H1 (cell line): ENCODE measurements at regions not wholly inside any gene's neighbourhood (a gene's known extent, or its start where the extent isn't known, plus 50 kb on each side); places are given as distances from the start of the nearest gene placed in this dataset.

Source experiments
- BRCA1 ChIP-seq: IDR thresholded peaks from 2 replicates; pipeline ENCODE4 v1.6.1; 2012; ENCODE audit warnings: low read depth, low read length, improper control_type of control experiment
- EP300 ChIP-seq, 2 experiments: IDR thresholded peaks; 1 replicate in 1 of 2; 2 replicates in 1 of 2; pipeline ENCODE4 v1.6.1; 2011 to 2012; ENCODE audit warnings: low read depth in 2 of 2, low read length in 2 of 2, mild to moderate bottlenecking in 2 of 2, borderline replicate concordance in 1 of 2, inconsistent platforms in 1 of 2, moderate library complexity in 1 of 2
- RFX5 ChIP-seq: IDR thresholded peaks from 2 replicates; pipeline ENCODE4 v1.6.1; 2011; ENCODE audit warnings: low read depth, low read length, improper control_type of control experiment, borderline replicate concordance

DNA sequence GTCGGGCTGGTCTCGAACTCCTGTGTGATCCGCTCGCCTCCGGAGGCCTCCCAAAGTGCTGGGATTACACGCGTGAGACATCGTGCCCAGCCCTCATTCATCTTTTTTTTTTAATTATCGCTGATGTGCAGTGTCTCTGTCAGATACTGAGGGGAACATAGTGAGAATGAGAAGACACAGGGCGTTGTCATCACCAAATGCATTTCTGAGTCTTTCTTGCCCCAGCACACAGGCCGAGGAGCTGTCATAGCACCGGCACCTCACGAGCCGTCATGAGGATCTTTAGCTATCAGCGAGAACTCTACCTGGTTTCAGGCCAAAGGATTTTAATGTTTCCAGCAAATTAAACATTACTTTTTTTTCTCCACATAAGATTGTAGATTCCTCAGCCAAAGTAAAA lies 548.0 kb upstream of the SOX11 start (continued):
- TF ChIP-seq BRCA1 (no peak), RFX5 (no peak), EP300 (IDR thresholded peaks at IDR 0.05; ENCODE audit: borderline replicate concordance in 1 of 2, low read depth in 2 of 2, low read length in 2 of 2) (no peak)
